GM12878 (cell line): ENCODE measurements at regions not wholly inside any gene's neighbourhood (a gene's known extent, or its start where the extent isn't known, plus 50 kb on each side); places are given as distances from the start of the nearest gene placed in this dataset.

Experiments
- ATAC-seq: fragments of 200-7000 bp; cut with Tn5 transposase; 3 replicates; pipeline ENCODE4 v1.9.1; 2020; ENCODE audit warnings: mild to moderate bottlenecking, moderate library complexity
- BruUV-seq: library from RNA; stranded (reverse); fragments of 400-500 nt; replicated peaks from 2 replicates; lab custom pipeline; 2021; lab: Mats Ljungman, UMichigan
- CTCF ChIA-PET: fragments of 300-600 bp; sonication (Branson Sonifier 250); formaldehyde crosslinking; extraction: SDS; loops from one replicate; lab custom pipeline; 2021; ENCODE audit warnings: inconsistent platforms; lab: Yijun Ruan, JAX
- POLR2A ChIA-PET: fragments of 350-600 bp; formaldehyde crosslinking; extraction: SDS; loops from one replicate; lab custom pipeline; 2021; ENCODE audit warnings: inconsistent platforms; lab: Charles Lee
- RAD21 ChIA-PET: fragments of 300-600 bp; sonication (Branson Sonifier 250); formaldehyde crosslinking; loops from one replicate; lab custom pipeline; 2023; ENCODE audit warnings: antibody characterized with exemption; ENCODE audit not compliant: unreplicated experiment; lab: Charles Lee
- SMC1A ChIA-PET: fragments of 300-600 bp; sonication (Branson Sonifier 250); formaldehyde crosslinking; loops from one replicate; lab custom pipeline; 2023; ENCODE audit not compliant: unreplicated experiment, uncharacterized antibody; lab: Charles Lee
- DNase-seq: peaks from one replicate; pipeline ENCODE4 v3.0.0-alpha.2; 2011; ENCODE audit warnings: low read depth, low spot score
- FAIRE-seq: peaks from 3 replicates; lab custom pipeline; 2011; peaks lifted over from hg19 to GRCh38; lab: Jason Lieb, UNC
- H2AFZ ChIP-seq: 2 replicates; pipeline ENCODE4 v1.6.0; 2011; ENCODE audit warnings: low read depth, low read length, control low read depth; ENCODE audit not compliant: control insufficient read depth
- H3K27ac ChIP-seq: 2 replicates; pipeline ENCODE4 v1.5.1; 2011; ENCODE audit warnings: control low read depth; ENCODE audit not compliant: control insufficient read depth, insufficient read depth
- H3K27me3 ChIP-seq, 2 experiments: replicated peaks in 1 of 2; 2 replicates each; pipeline versions ENCODE4 v1.6.0 to v1.6.1; 2011; ENCODE audit warnings: low read length in 1 of 2; ENCODE audit not compliant: control insufficient read depth in 2 of 2, insufficient read depth in 2 of 2
- H3K36me3 ChIP-seq, 2 experiments: 2 replicates each; pipeline ENCODE4 v1.5.1; 2011; ENCODE audit warnings: low read length in 1 of 2; ENCODE audit not compliant: control insufficient read depth in 2 of 2, insufficient read depth in 2 of 2
- H3K4me1 ChIP-seq: 2 replicates; pipeline ENCODE4 v1.6.1; 2011; ENCODE audit warnings: mild to moderate bottlenecking, low read length, moderate library complexity, mixed read lengths; ENCODE audit not compliant: control insufficient read depth, insufficient read depth
- H3K4me2 ChIP-seq: 2 replicates; pipeline ENCODE4 v1.6.0; 2011; ENCODE audit warnings: control low read depth; ENCODE audit not compliant: control insufficient read depth, insufficient read depth
- H3K4me3 ChIP-seq: fragments of 200-600 bp; sonication (generic); 2 replicates; pipeline ENCODE4 v1.5.1; 2016
- H3K79me2 ChIP-seq: 2 replicates; pipeline ENCODE4 v1.6.0; 2011; ENCODE audit warnings: low read length; ENCODE audit not compliant: control insufficient read depth, insufficient read depth
- H3K9ac ChIP-seq: 2 replicates; pipeline ENCODE4 v1.8.0; 2011; ENCODE audit warnings: low read length, control low read depth, mixed read lengths; ENCODE audit not compliant: control insufficient read depth, insufficient read depth
- H3K9me3 ChIP-seq: replicated peaks from 3 replicates; pipeline ENCODE4 v1.5.1; 2011; ENCODE audit warnings: mild to moderate bottlenecking, low read length; ENCODE audit not compliant: control insufficient read depth, insufficient read depth
- H4K20me1 ChIP-seq: 2 replicates; pipeline ENCODE4 v1.6.0; 2011; ENCODE audit not compliant: control insufficient read depth, insufficient read depth
- CHD1 ChIP-seq: IDR thresholded peaks from 2 replicates; pipeline ENCODE4 v1.6.1; 2012; ENCODE audit warnings: low read depth, low read length, improper control_type of control experiment
- CHD2 ChIP-seq: IDR thresholded peaks from 2 replicates; pipeline ENCODE4 v1.6.1; 2011; ENCODE audit warnings: low read depth, low read length, improper control_type of control experiment, borderline replicate concordance
- GATAD2B ChIP-seq: fragments of 450-650 bp; conservative IDR thresholded peaks from 2 replicates; pipeline ENCODE4 v1.6.1; 2017; ENCODE audit warnings: low read depth, mild to moderate bottlenecking, moderate library complexity
- MEF2A ChIP-seq: IDR thresholded peaks from 2 replicates; pipeline ENCODE4 v1.6.1; 2011; ENCODE audit warnings: low read depth, mild to moderate bottlenecking, low read length, moderate library complexity; ENCODE audit not compliant: insufficient read depth
- MTA3 ChIP-seq: IDR thresholded peaks from 2 replicates; pipeline ENCODE4 v1.6.1; 2012; ENCODE audit warnings: low read length, inconsistent platforms, borderline replicate concordance
- NFXL1 ChIP-seq: fragments of 450-650 bp; IDR thresholded peaks from 2 replicates; pipeline ENCODE4 v1.6.1; 2017; ENCODE audit warnings: antibody characterized with exemption, mild to moderate bottlenecking, borderline replicate concordance
- NFYA ChIP-seq: IDR thresholded peaks from 2 replicates; pipeline ENCODE4 v1.6.1; 2011; ENCODE audit warnings: low read depth, mild to moderate bottlenecking, low read length, improper control_type of control experiment, borderline replicate concordance
- NRF1 ChIP-seq: conservative IDR thresholded peaks from 2 replicates; pipeline ENCODE4 v1.6.1; 2011; ENCODE audit warnings: mild to moderate bottlenecking, low read depth, low read length, improper control_type of control experiment
- RFX5 ChIP-seq: IDR thresholded peaks from 2 replicates; pipeline ENCODE4 v1.6.1; 2011; ENCODE audit warnings: low read depth, low read length, improper control_type of control experiment
- SP1 ChIP-seq: IDR thresholded peaks from one replicate; pipeline ENCODE4 v1.6.1; 2011; ENCODE audit warnings: low read depth, low read length
- USF1 ChIP-seq: IDR thresholded peaks from 2 replicates; pipeline ENCODE4 v1.6.1; 2011; ENCODE audit warnings: borderline replicate concordance, low read depth, mild to moderate bottlenecking, moderate library complexity, mixed read lengths, low read length; ENCODE audit not compliant: insufficient read depth; ENCODE audit errors: extremely low read length
- WGBS: methylation state at CpG from one replicate; pipeline ENCODE4 v1.1.6; 2016; ENCODE audit warnings: low lambda C conversion rate; ENCODE audit not compliant: insufficient replicate concordance, insufficient coverage; ENCODE audit errors: missing lambda C conversion rate; 5-methylcytosine and 5-hydroxymethylcytosine counted together
- in situ Hi-C: fragments of 300-500 bp; cut with MboI; formaldehyde crosslinking; loops from 9 replicates; pipeline ENCODE4 v1.14.3; 2018; ENCODE audit warnings: mixed read lengths
- intact Hi-C: fragments of 100-400 bp; cut with micrococcal nuclease; formaldehyde crosslinking; loops from one replicate; pipeline ENCODE4 v1.14.2; 2022; ENCODE audit not compliant: unreplicated experiment

- SMC1A ChIA-PET = interaction anchor here (0.6 to 0.7 kb wide), 2 partner anchors 79 to 335 kb away, joined by 3 to 4 read pairs; no protein-coding TSS in a partner anchor
- intact Hi-C loops (no loop called here), in situ Hi-C loops (no loop called here)
- CTCF ChIA-PET = no interaction called here
- Histone ChIP-seq H3K4me1 (no peaks in the 10 kb centered on the region), H3K4me2 (no peak overlapping the region), H3K79me2 (no peaks in the 10 kb centered on the region), H3K4me3 (no peak overlapping the region), H2AFZ (no peak overlapping the region), H3K36me3 (no peaks in the 10 kb centered on the region), H3K9me3 (no peaks in the 10 kb centered on the region), H3K27me3 (no peaks in the 10 kb centered on the region), H3K9ac (no peak overlapping the region), H3K27ac (no peak overlapping the region), H4K20me1 (no peaks in the 10 kb centered on the region)
- no peak for TF ChIP-seq RFX5
- ATAC-seq (no peak), DNase-seq (no peak), FAIRE-seq (no peak)
- POLR2A ChIA-PET = no interaction called here
- no TSS peak for BruUV-seq
- WGBS = 2% methylated on average over 2 of the region's 2 CpGs
- RAD21 ChIA-PET = no interaction called here
These were observed 163.5 kb upstream of the SNX2 start for GRCh38 chr5:122611406-122611805.

- H3K36me3 ChIP-seq = no peaks in the 10 kb centered on the region
- CTCF ChIA-PET = no interaction called here
- H4K20me1 ChIP-seq = no peaks in the 10 kb centered on the region
- FAIRE-seq (no peak), ATAC-seq (no peak), DNase-seq (no peak)
- H2AFZ ChIP-seq = no peak overlapping the region
- H3K27me3 ChIP-seq = no peaks in the 10 kb centered on the region
- TF ChIP-seq NFXL1 = no peak
- TF ChIP-seq CHD1 = no peak
- no peak for TF ChIP-seq NFYA
- no peak for TF ChIP-seq MTA3
- no peak for TF ChIP-seq CHD2
- no peak for TF ChIP-seq GATAD2B
- no peak for TF ChIP-seq RFX5
- TF ChIP-seq NRF1 = no peak
- TF ChIP-seq USF1 = no peak
- TF ChIP-seq MEF2A = no peak
- no peak for TF ChIP-seq SP1
- POLR2A ChIA-PET = no interaction called here
- no peaks in the 10 kb centered on the region for H3K4me1 ChIP-seq
- intact Hi-C loops (no loop called here), in situ Hi-C loops (no loop called here)
- RAD21 ChIA-PET = no interaction called here
- H3K4me2 ChIP-seq = no peak overlapping the region
- no peaks in the 10 kb centered on the region for H3K79me2 ChIP-seq
- no peak overlapping the region for H3K4me3 ChIP-seq
- no TSS peak for BruUV-seq
- H3K27ac ChIP-seq = no peak overlapping the region
- H3K9me3 ChIP-seq = no peaks in the 10 kb centered on the region
- SMC1A ChIA-PET = no interaction called here
- H3K9ac ChIP-seq = no peak overlapping the region
- WGBS = 63% methylated on average over 5 of the region's 5 CpGs
These were observed 162.0 kb upstream of the SNX2 start for GRCh38 chr5:122612901-122613300.
